ENCODE measurements at regions not wholly inside any gene's neighbourhood (a gene's known extent, or its start where the extent isn't known, plus 50 kb on each side); places are given as distances from the start of the nearest gene placed in this dataset.

DNA sequence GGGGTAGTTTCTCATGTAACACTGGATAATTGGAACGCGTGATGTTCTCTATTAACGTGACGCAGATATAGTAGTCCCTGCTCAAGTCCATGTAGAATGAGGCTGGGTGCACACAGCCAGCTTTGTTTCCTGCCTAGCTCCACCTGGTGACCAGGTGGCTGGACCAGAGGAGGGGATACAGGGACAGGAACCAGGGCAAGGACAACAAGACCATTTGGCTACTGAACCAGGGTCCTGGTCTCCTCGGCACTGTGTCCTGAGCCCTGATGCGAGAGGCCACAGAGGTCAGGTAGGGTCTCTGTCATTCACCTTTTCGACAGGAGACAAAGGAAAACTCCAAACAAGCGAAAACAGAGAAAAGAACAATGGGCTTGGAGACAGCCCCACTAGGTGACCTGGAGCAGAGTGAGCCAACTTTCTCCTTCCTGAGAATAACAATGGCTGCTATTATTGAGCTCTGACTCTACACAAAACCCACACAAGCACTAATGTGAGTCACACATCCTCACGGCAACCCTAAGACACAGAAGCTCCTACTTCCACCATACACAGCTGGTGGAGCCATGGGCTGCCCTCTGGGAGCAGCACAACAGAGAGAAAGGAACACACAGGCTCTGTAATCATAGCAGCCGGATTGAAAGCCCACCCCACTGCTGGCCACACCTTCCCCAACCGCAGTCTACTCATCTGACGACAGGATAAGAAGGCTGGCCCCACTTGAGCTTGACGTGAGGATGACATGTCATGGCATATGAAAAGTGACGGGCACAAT lies 67.3 kb upstream of the TEX51 start:
- H4K20me1 ChIP-seq (ENCODE audit: insufficient read depth, low read length) = no peaks in the 10 kb centered on the region
- H3K9me3 ChIP-seq (ENCODE audit: insufficient read depth, low read length) = no peaks in the 10 kb centered on the region
- no peak overlapping the region for H3K4me3 ChIP-seq (ENCODE audit: low read length)
- H3K79me2 ChIP-seq (ENCODE audit: low read length) = no peaks in the 10 kb centered on the region
- no peak overlapping the region for H3K27ac ChIP-seq (ENCODE audit: low read length)
- no peaks in the 10 kb centered on the region for H3K36me3 ChIP-seq (replicated peaks; ENCODE audit: low read depth, low read length)
- no peak overlapping the region for H3K9ac ChIP-seq (ENCODE audit: low read length)
- H3K4me1 ChIP-seq (ENCODE audit: low read length) = no peaks in the 10 kb centered on the region
- no peaks in the 10 kb centered on the region for H3K27me3 ChIP-seq (ENCODE audit: low read depth, low read length)
- TF ChIP-seq EZH2phosphoT487 (IDR thresholded peaks at IDR 0.05; ENCODE audit: low read depth) = no peak
- TF ChIP-seq, protein P1, sequence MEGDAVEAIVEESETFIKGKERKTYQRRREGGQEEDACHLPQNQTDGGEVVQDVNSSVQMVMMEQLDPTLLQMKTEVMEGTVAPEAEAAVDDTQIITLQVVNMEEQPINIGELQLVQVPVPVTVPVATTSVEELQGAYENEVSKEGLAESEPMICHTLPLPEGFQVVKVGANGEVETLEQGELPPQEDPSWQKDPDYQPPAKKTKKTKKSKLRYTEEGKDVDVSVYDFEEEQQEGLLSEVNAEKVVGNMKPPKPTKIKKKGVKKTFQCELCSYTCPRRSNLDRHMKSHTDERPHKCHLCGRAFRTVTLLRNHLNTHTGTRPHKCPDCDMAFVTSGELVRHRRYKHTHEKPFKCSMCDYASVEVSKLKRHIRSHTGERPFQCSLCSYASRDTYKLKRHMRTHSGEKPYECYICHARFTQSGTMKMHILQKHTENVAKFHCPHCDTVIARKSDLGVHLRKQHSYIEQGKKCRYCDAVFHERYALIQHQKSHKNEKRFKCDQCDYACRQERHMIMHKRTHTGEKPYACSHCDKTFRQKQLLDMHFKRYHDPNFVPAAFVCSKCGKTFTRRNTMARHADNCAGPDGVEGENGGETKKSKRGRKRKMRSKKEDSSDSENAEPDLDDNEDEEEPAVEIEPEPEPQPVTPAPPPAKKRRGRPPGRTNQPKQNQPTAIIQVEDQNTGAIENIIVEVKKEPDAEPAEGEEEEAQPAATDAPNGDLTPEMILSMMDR (IDR thresholded peaks at IDR 0.05; ENCODE audit: low read depth, low read length) = no peak
- no peak overlapping the region for H3K4me2 ChIP-seq (ENCODE audit: low read length)
- H2AFZ ChIP-seq (ENCODE audit: low read depth, low read length) = no peak overlapping the region

DNA sequence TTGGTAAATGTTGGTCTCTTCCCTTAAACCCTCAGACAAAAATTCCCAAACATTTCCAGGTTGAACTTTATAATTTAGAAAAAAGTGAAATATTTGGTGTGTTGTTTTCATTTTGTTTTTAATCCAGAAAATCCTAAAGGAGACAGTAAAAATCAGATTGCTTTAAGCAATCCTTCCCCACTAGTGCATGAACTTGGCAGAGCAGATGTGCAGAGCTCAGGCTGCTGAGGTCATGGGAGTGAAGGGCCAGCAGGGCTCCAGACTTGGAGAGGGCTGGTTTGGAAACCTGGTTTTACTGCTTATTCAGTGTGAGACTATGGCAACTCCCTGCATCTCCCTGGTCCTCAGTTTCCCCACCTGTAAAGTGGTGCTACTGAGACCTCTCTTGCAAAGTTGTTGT lies 66.7 kb upstream of the TEX51 start:
- Histone ChIP-seq H2AFZ (ENCODE audit: low read depth, low read length) (no peak overlapping the region), H3K79me2 (ENCODE audit: low read length) (no peaks in the 10 kb centered on the region), H3K4me3 (ENCODE audit: low read length) (no peak overlapping the region), H3K27ac (ENCODE audit: low read length) (no peak overlapping the region), H3K9ac (ENCODE audit: low read length) (no peak overlapping the region), H3K27me3 (ENCODE audit: low read depth, low read length) (no peaks in the 10 kb centered on the region), H3K36me3 (replicated peaks; ENCODE audit: low read depth, low read length) (no peaks in the 10 kb centered on the region), H3K4me2 (ENCODE audit: low read length) (no peak overlapping the region), H3K9me3 (ENCODE audit: insufficient read depth, low read length) (no peaks in the 10 kb centered on the region), H4K20me1 (ENCODE audit: insufficient read depth, low read length) (no peaks in the 10 kb centered on the region), H3K4me1 (ENCODE audit: low read length) (no peaks in the 10 kb centered on the region)
- no peak for TF ChIP-seq EZH2phosphoT487 (IDR thresholded peaks at IDR 0.05; ENCODE audit: low read depth)
- TF ChIP-seq, protein P1 (IDR thresholded peaks at IDR 0.05; ENCODE audit: low read depth, low read length) = no peak

DNA sequence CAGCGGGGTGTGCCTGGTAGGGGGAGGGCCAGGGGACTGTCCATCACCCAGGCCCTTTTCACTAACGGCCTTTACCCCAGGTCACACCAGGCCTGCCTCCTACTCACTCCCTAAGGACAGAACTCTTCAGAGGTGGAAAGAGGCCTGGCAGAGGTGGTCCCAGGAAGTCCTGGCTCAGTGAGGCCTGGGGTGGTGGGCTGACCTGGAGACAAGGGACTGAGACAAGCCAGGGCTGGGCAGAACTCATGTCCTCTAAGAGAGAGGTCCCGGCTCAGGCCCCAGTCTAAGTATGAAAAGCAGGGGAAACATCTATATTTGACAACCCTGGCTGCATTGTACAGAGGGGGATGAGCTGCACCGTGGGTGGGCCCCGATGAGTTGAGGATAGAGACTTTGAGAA lies 65.9 kb upstream of the TEX51 start:
- Histone ChIP-seq H4K20me1 (ENCODE audit: insufficient read depth, low read length) (no peaks in the 10 kb centered on the region), H3K36me3 (replicated peaks; ENCODE audit: low read depth, low read length) (no peaks in the 10 kb centered on the region), H3K27ac (ENCODE audit: low read length) (no peak overlapping the region), H3K79me2 (ENCODE audit: low read length) (no peaks in the 10 kb centered on the region), H3K4me2 (ENCODE audit: low read length) (no peak overlapping the region), H3K27me3 (ENCODE audit: low read depth, low read length) (no peaks in the 10 kb centered on the region), H3K4me3 (ENCODE audit: low read length) (no peak overlapping the region), H2AFZ (ENCODE audit: low read depth, low read length) (no peak overlapping the region), H3K9ac (ENCODE audit: low read length) (no peak overlapping the region), H3K9me3 (ENCODE audit: insufficient read depth, low read length) (no peaks in the 10 kb centered on the region), H3K4me1 (ENCODE audit: low read length) (no peaks in the 10 kb centered on the region)
- TF ChIP-seq, protein P1 (IDR thresholded peaks at IDR 0.05; ENCODE audit: low read depth, low read length) = no peak
- no peak for TF ChIP-seq EZH2phosphoT487 (IDR thresholded peaks at IDR 0.05; ENCODE audit: low read depth)

DNA sequence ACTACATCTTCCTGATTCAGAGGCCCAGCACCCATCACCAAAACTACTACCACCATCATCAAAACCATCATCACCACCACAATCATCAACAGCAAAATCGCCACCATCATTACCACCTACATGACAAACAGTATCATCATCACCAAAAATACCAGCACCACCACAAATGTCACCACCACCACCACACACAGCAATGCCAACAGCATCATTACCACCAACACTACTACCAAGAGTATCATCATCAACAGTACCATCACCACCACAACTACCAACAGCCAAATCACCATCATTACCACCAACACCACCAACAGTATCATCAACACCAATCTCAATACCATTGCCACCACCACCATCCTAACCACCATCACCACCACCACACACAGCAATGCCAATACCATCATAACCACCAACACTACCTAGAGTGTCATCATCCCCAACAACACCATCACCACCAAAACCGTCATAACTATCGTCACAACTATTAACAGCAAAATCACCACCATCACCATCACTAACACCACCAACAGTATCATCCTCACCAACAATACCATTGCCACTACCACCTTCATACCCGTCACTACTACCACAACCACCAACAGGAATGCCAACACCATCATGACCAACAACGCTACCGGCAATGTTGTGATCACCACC lies 64.6 kb upstream of the TEX51 start:
- Histone ChIP-seq H4K20me1 (ENCODE audit: insufficient read depth, low read length) (no peaks in the 10 kb centered on the region), H3K9me3 (ENCODE audit: insufficient read depth, low read length) (no peaks in the 10 kb centered on the region), H3K27me3 (ENCODE audit: low read depth, low read length) (no peaks in the 10 kb centered on the region), H3K9ac (ENCODE audit: low read length) (no peak overlapping the region), H3K79me2 (ENCODE audit: low read length) (no peaks in the 10 kb centered on the region), H3K4me1 (ENCODE audit: low read length) (no peaks in the 10 kb centered on the region), H3K36me3 (replicated peaks; ENCODE audit: low read depth, low read length) (no peaks in the 10 kb centered on the region), H3K4me3 (ENCODE audit: low read length) (no peak overlapping the region), H3K27ac (ENCODE audit: low read length) (no peak overlapping the region), H3K4me2 (ENCODE audit: low read length) (no peak overlapping the region), H2AFZ (ENCODE audit: low read depth, low read length) (no peak overlapping the region)
- TF ChIP-seq, protein P1 (IDR thresholded peaks at IDR 0.05; ENCODE audit: low read depth, low read length) = no peak
- TF ChIP-seq EZH2phosphoT487 (IDR thresholded peaks at IDR 0.05; ENCODE audit: low read depth) = no peak
